PC-9 (cell line): ENCODE measurements at regions not wholly inside any gene's neighbourhood (a gene's known extent, or its start where the extent isn't known, plus 50 kb on each side); places are given as distances from the start of the nearest gene placed in this dataset.

Source experiments
- CTCF ChIP-seq: fragments of 200-600 bp; sonication (generic); conservative IDR thresholded peaks from 2 replicates; pipeline ENCODE4 v1.6.1; 2017; ENCODE audit warnings: mixed run types, antibody characterized with exemption, mild to moderate bottlenecking, moderate library complexity
- EZH2 ChIP-seq: fragments of 200-600 bp; sonication (generic); IDR thresholded peaks from 2 replicates; pipeline ENCODE4 v1.8.0; 2017; ENCODE audit warnings: antibody characterized with exemption, low read depth

DNA sequence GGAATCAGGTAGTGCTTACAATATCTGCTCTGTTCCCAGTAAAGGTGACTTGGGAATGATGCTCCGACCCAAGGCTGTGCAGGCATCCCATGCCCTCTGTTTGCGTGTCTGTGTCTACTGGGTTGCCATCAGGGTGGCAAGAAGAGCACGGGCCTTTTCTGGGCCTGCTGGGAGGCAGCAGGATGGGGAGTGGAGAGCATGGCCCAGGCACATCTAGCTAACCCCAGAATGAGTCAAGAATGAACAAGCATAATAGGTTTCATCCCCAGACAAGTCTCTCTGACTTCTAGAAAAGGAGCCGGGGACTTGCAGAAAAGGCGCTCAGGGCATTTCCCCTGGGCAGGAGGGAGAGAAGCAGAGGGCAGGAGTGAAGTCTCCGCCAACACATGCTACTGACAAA lies 260.4 kb downstream of the IRX1 start:
- TF ChIP-seq CTCF (no peak), EZH2 (no peak)
